HepG2 (cell line): ENCODE measurements at regions not wholly inside any gene's neighbourhood (a gene's known extent, or its start where the extent isn't known, plus 50 kb on each side); places are given as distances from the start of the nearest gene placed in this dataset.

Experiments used
- ATAC-seq: fragments of 200-7000 bp; cut with Tn5 transposase; 3 replicates; pipeline ENCODE4 v1.9.1; 2020; ENCODE audit warnings: mild to moderate bottlenecking, moderate library complexity
- BruUV-seq: library from RNA; stranded (reverse); fragments of 400-500 nt; replicated peaks from 2 replicates; lab custom pipeline; 2021; lab: Mats Ljungman, UMichigan
- CTCF ChIA-PET: fragments of 300-600 bp; formaldehyde crosslinking; extraction: SDS; loops from one replicate; lab custom pipeline; 2021; ENCODE audit warnings: low total read pairs, inconsistent platforms, low intra/inter-chr PET ratio; lab: Yijun Ruan, JAX
- POLR2A ChIA-PET: fragments of 350-600 bp; sonication (Branson Sonifier 250); formaldehyde crosslinking; loops from one replicate; lab custom pipeline; 2020; ENCODE audit warnings: antibody characterized with exemption, inconsistent platforms; lab: Yijun Ruan, JAX
- DNase-seq: peaks from one replicate; pipeline ENCODE4 v3.0.0-alpha.2; 2015; ENCODE audit warnings: low spot score
- FAIRE-seq: peaks from 3 replicates; lab custom pipeline; 2011; peaks lifted over from hg19 to GRCh38; lab: Jason Lieb, UNC
- H2AFZ ChIP-seq: one replicate; pipeline ENCODE4 v1.6.1; 2011; ENCODE audit warnings: low read length, inconsistent platforms
- H3K27ac ChIP-seq: fragments of 300-600 bp; 3 replicates; pipeline ENCODE4 v1.8.0; 2011; ENCODE audit warnings: mixed run types, mild to moderate bottlenecking, mixed read lengths, low read length, inconsistent platforms; ENCODE audit not compliant: insufficient read depth; ENCODE audit errors: extremely low read length
- H3K27me3 ChIP-seq, 2 experiments: fragments of 200-600 bp in 1 of 2; 2 replicates in 1 of 2; 3 replicates in 1 of 2; pipeline versions ENCODE4 v1.6.0 to v1.8.0; 2011; ENCODE audit warnings: low read length in 2 of 2, mild to moderate bottlenecking in 2 of 2, moderate library complexity in 2 of 2, inconsistent platforms in 1 of 2; ENCODE audit not compliant: insufficient read depth in 2 of 2, control insufficient read depth in 1 of 2
- H3K36me3 ChIP-seq, 2 experiments: fragments of 200-600 bp in 1 of 2; replicated peaks in 1 of 2; 2 replicates in 1 of 2; 3 replicates in 1 of 2; pipeline versions ENCODE4 v1.5.1 to v1.8.0; 2011; ENCODE audit warnings: low read length in 2 of 2, inconsistent platforms in 1 of 2; ENCODE audit not compliant: insufficient read depth in 2 of 2, control insufficient read depth in 1 of 2
- H3K4me1 ChIP-seq: 2 replicates; pipeline ENCODE4 v1.5.1; 2012; ENCODE audit warnings: low read length, inconsistent platforms; ENCODE audit not compliant: insufficient read depth
- H3K4me2 ChIP-seq: 2 replicates; pipeline ENCODE4 v1.6.0; 2011; ENCODE audit warnings: low read depth, low read length, inconsistent platforms
- H3K4me3 ChIP-seq, 3 experiments: fragments of 200-600 bp in 1 of 3; sonication (generic), shearing (Covaris generic) in 1 of 3; replicated peaks in 1 of 3; 2 replicates each; pipeline ENCODE4 v1.5.1; 2011 to 2016; ENCODE audit warnings: low read length in 3 of 3, inconsistent platforms in 2 of 3, low read depth in 2 of 3, mild to moderate bottlenecking in 2 of 3, control low read depth in 1 of 3, mixed read lengths in 1 of 3; ENCODE audit not compliant: insufficient read depth in 1 of 3
- H3K79me2 ChIP-seq: one replicate; pipeline ENCODE4 v1.6.1; 2011; ENCODE audit warnings: low read length, inconsistent platforms; ENCODE audit not compliant: insufficient read depth
- H3K9ac ChIP-seq: 2 replicates; pipeline ENCODE4 v1.6.0; 2011; ENCODE audit warnings: mild to moderate bottlenecking, low read depth, low read length, inconsistent platforms; ENCODE audit not compliant: insufficient read depth
- H3K9me3 ChIP-seq: 2 replicates; pipeline ENCODE4 v1.5.1; 2012; ENCODE audit warnings: mild to moderate bottlenecking, low read length
- H4K20me1 ChIP-seq: 2 replicates; pipeline ENCODE4 v1.6.0; 2011; ENCODE audit warnings: inconsistent platforms, mild to moderate bottlenecking, low read length, moderate library complexity; ENCODE audit not compliant: insufficient read depth
- CTCF ChIP-seq: sonication (generic); formaldehyde crosslinking; IDR thresholded peaks from 2 replicates; pipeline ENCODE4 v1.5.0; 2020; ENCODE audit warnings: mild to moderate bottlenecking, missing genetic modification reagents, moderate library complexity
- HNRNPUL1 ChIP-seq: fragments of 200-400 bp; formaldehyde crosslinking; IDR thresholded peaks from 2 replicates; pipeline ENCODE4 v1.6.1; 2017; ENCODE audit warnings: low read depth, mild to moderate bottlenecking, low read length, moderate library complexity
- STAG1 ChIP-seq: sonication (generic); formaldehyde crosslinking; IDR thresholded peaks from 2 replicates; pipeline ENCODE4 v1.4.0; 2020; ENCODE audit warnings: missing genetic modification reagents
- ZNF138 ChIP-seq: sonication (generic); formaldehyde crosslinking; IDR thresholded peaks from 2 replicates; pipeline ENCODE4 v1.5.0; 2020; ENCODE audit warnings: mild to moderate bottlenecking, low read depth, missing genetic modification reagents
- ZNF160 ChIP-seq: sonication (generic); formaldehyde crosslinking; IDR thresholded peaks from 2 replicates; pipeline ENCODE4 v1.8.0; 2022; ENCODE audit warnings: mild to moderate bottlenecking, inconsistent platforms, missing genetic modification reagents
- ZNF407 ChIP-seq: sonication (generic); formaldehyde crosslinking; IDR thresholded peaks from one replicate; pipeline ENCODE4 v1.5.1; 2020; ENCODE audit warnings: mild to moderate bottlenecking, missing genetic modification reagents; ENCODE audit errors: not compliant biosample characterization
- ZNF883 ChIP-seq: sonication (generic); formaldehyde crosslinking; IDR thresholded peaks from 2 replicates; pipeline ENCODE4 v1.5.1; 2020; ENCODE audit warnings: mild to moderate bottlenecking, missing genetic modification reagents; ENCODE audit errors: not compliant biosample characterization
- WGBS: methylation state at CpG from one replicate; pipeline ENCODE4 v1.1.6; 2017; ENCODE audit warnings: low lambda C conversion rate; 5-methylcytosine and 5-hydroxymethylcytosine counted together
- in situ Hi-C: cut with HindIII; loops from 2 replicates; pipeline ENCODE4 v1.10.0; 2017; ENCODE audit warnings: low pct_unique_long_range_greater_than_20kb; ENCODE audit not compliant: extremely low pct_ligation_motif_present
- intact Hi-C: fragments of 100-400 bp; cut with micrococcal nuclease; formaldehyde crosslinking; loops from one replicate; pipeline ENCODE4 v1.10.0; 2022; ENCODE audit not compliant: unreplicated experiment

- peaks cover 6% of the 10 kb centered on the region for H3K4me1 ChIP-seq
- ChIA-PET CTCF (no interaction called here), POLR2A (no interaction called here)
- no peaks in the 10 kb centered on the region for H3K27me3 ChIP-seq
- intact Hi-C loops (no loop called here), in situ Hi-C loops (no loop called here)
- H3K79me2 ChIP-seq, result no peaks in the 10 kb centered on the region
- H3K4me2 ChIP-seq, result no peak overlapping the region
- TF ChIP-seq STAG1 (CRISPR knock-in tag) (peak; percentile 51), ZNF160 (CRISPR knock-in tag) (no peak), CTCF (peak; percentile 32; the same call in 1 of the 2 replicates)
- H3K36me3 ChIP-seq, result no peaks in the 10 kb centered on the region
- no peak overlapping the region for H2AFZ ChIP-seq
- H3K4me3 ChIP-seq, result no peak overlapping the region
- no peaks in the 10 kb centered on the region for H3K9me3 ChIP-seq
- no peak overlapping the region for H3K9ac ChIP-seq
- peak; percentile 58; the same call in 2 of the 3 replicates for ATAC-seq
- no peak overlapping the region for H3K27ac ChIP-seq
- 95% methylated on average over 2 of the region's 2 CpGs for WGBS
- no peak for DNase-seq
- BruUV-seq, result no TSS peak
- FAIRE-seq, result no peak
- no peaks in the 10 kb centered on the region for H4K20me1 ChIP-seq
Measured at GRCh38 chr14:71314717-71315116, 407.5 kb downstream of the PCNX1 start.

GRCh38 chr14:71317385-71318096 lies 410.3 kb downstream of the PCNX1 start:
- intact Hi-C loops (no loop called here), in situ Hi-C loops (no loop called here)
- Histone ChIP-seq H3K4me2 (0 out of 2 replicates have a peak overlapping the region, but pooled peaks have one; percentile 6), H3K9ac (no peak overlapping the region), H3K4me3 (no peak overlapping the region), H3K36me3 (no peaks in the 10 kb centered on the region), H3K9me3 (no peaks in the 10 kb centered on the region), H3K4me1 (peaks cover 13% of the 10 kb centered on the region), H3K79me2 (peaks cover 12% of the 10 kb centered on the region), H4K20me1 (peaks cover 5% of the 10 kb centered on the region; the same call in 1 of the 2 replicates), H3K27ac (no peak overlapping the region), H3K27me3 (no peaks in the 10 kb centered on the region; a peak in 1 of 5 replicates), H2AFZ (no peak overlapping the region)
- ATAC-seq, result no peak
- DNase-seq, result no peak
- no TSS peak for BruUV-seq
- no peak for FAIRE-seq
- WGBS, result 0% methylated on average over 4 of the region's 4 CpGs
- CTCF ChIA-PET, result no interaction called here
- POLR2A ChIA-PET, result no interaction called here
- TF ChIP-seq ZNF883 (no peak), HNRNPUL1 (no peak), ZNF138 (CRISPR knock-in tag) (no peak), ZNF407 (no peak)
